GM12878 (cell line): ENCODE measurements at regions not wholly inside any gene's neighbourhood (a gene's known extent, or its start where the extent isn't known, plus 50 kb on each side); places are given as distances from the start of the nearest gene placed in this dataset.

Experiments
- IKZF1 ChIP-seq: fragments of 450-650 bp; conservative IDR thresholded peaks from 2 replicates; pipeline ENCODE4 v1.6.1; 2017; ENCODE audit warnings: antibody characterized with exemption, mild to moderate bottlenecking
- TCF3 ChIP-seq: IDR thresholded peaks from 2 replicates; pipeline ENCODE4 v1.6.1; 2012; ENCODE audit warnings: low read depth, mild to moderate bottlenecking, low read length, borderline replicate concordance; ENCODE audit not compliant: insufficient read depth
- TF ChIP-seq, protein P1 (sequence below): fragments of 150-350 bp; IDR thresholded peaks from 2 replicates; pipeline ENCODE4 v1.6.1; 2016; ENCODE audit warnings: low read depth, low read length
- TF ChIP-seq, protein P2 (sequence below): fragments of 450-650 bp; IDR thresholded peaks from 2 replicates; pipeline ENCODE4 v1.6.1; 2017; ENCODE audit warnings: mild to moderate bottlenecking, moderate library complexity
- TF ChIP-seq, protein P3 (sequence below): fragments of 150-350 bp; IDR thresholded peaks from 2 replicates; pipeline ENCODE4 v1.6.1; 2014; ENCODE audit warnings: mild to moderate bottlenecking, low read depth, low read length

DNA sequence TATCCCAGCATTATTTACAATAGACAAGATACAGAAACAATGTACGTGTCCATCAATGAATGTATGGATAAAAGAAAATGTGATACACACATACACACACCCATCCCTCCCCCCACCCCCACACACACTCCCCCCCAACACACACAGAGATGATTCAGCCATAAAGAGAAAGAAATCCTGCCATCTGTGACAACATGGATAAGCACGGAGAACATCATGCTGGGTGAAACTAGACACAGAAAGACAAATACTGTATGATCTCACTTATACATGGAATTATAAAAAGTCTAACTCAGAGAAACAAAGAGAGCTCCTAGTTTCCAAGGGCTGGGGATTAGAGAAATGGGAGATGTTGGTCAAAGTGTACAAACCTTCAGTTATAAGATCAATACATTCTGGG lies 104.8 kb upstream of the LY86 start (continued):
- TF ChIP-seq, protein P1, sequence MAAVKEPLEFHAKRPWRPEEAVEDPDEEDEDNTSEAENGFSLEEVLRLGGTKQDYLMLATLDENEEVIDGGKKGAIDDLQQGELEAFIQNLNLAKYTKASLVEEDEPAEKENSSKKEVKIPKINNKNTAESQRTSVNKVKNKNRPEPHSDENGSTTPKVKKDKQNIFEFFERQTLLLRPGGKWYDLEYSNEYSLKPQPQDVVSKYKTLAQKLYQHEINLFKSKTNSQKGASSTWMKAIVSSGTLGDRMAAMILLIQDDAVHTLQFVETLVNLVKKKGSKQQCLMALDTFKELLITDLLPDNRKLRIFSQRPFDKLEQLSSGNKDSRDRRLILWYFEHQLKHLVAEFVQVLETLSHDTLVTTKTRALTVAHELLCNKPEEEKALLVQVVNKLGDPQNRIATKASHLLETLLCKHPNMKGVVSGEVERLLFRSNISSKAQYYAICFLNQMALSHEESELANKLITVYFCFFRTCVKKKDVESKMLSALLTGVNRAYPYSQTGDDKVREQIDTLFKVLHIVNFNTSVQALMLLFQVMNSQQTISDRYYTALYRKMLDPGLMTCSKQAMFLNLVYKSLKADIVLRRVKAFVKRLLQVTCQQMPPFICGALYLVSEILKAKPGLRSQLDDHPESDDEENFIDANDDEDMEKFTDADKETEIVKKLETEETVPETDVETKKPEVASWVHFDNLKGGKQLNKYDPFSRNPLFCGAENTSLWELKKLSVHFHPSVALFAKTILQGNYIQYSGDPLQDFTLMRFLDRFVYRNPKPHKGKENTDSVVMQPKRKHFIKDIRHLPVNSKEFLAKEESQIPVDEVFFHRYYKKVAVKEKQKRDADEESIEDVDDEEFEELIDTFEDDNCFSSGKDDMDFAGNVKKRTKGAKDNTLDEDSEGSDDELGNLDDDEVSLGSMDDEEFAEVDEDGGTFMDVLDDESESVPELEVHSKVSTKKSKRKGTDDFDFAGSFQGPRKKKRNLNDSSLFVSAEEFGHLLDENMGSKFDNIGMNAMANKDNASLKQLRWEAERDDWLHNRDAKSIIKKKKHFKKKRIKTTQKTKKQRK = no peak
- TF ChIP-seq TCF3 (no peak), IKZF1 (no peak)
- TF ChIP-seq, protein P2, sequence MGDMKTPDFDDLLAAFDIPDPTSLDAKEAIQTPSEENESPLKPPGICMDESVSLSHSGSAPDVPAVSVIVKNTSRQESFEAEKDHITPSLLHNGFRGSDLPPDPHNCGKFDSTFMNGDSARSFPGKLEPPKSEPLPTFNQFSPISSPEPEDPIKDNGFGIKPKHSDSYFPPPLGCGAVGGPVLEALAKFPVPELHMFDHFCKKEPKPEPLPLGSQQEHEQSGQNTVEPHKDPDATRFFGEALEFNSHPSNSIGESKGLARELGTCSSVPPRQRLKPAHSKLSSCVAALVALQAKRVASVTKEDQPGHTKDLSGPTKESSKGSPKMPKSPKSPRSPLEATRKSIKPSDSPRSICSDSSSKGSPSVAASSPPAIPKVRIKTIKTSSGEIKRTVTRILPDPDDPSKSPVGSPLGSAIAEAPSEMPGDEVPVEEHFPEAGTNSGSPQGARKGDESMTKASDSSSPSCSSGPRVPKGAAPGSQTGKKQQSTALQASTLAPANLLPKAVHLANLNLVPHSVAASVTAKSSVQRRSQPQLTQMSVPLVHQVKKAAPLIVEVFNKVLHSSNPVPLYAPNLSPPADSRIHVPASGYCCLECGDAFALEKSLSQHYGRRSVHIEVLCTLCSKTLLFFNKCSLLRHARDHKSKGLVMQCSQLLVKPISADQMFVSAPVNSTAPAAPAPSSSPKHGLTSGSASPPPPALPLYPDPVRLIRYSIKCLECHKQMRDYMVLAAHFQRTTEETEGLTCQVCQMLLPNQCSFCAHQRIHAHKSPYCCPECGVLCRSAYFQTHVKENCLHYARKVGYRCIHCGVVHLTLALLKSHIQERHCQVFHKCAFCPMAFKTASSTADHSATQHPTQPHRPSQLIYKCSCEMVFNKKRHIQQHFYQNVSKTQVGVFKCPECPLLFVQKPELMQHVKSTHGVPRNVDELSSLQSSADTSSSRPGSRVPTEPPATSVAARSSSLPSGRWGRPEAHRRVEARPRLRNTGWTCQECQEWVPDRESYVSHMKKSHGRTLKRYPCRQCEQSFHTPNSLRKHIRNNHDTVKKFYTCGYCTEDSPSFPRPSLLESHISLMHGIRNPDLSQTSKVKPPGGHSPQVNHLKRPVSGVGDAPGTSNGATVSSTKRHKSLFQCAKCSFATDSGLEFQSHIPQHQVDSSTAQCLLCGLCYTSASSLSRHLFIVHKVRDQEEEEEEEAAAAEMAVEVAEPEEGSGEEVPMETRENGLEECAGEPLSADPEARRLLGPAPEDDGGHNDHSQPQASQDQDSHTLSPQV = no peak
- TF ChIP-seq, protein P3, sequence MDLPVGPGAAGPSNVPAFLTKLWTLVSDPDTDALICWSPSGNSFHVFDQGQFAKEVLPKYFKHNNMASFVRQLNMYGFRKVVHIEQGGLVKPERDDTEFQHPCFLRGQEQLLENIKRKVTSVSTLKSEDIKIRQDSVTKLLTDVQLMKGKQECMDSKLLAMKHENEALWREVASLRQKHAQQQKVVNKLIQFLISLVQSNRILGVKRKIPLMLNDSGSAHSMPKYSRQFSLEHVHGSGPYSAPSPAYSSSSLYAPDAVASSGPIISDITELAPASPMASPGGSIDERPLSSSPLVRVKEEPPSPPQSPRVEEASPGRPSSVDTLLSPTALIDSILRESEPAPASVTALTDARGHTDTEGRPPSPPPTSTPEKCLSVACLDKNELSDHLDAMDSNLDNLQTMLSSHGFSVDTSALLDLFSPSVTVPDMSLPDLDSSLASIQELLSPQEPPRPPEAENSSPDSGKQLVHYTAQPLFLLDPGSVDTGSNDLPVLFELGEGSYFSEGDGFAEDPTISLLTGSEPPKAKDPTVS = no peak
- TF ChIP-seq, all 136 proteins: peak for 0
